VCaP (cell line): ENCODE measurements at regions not wholly inside any gene's neighbourhood (a gene's known extent, or its start where the extent isn't known, plus 50 kb on each side); places are given as distances from the start of the nearest gene placed in this dataset.

Experiments used
- H3K27ac ChIP-seq: fragments of 450-650 bp; 2 replicates; pipeline ENCODE4 v1.5.1; 2017
- CTCF ChIP-seq: fragments of 450-650 bp; conservative IDR thresholded peaks from 2 replicates; pipeline ENCODE4 v1.5.1; 2017; ENCODE audit warnings: mild to moderate bottlenecking, moderate library complexity

- no peak for TF ChIP-seq CTCF
- no peak overlapping the region for H3K27ac ChIP-seq
These were observed 78.8 kb upstream of the OPRM1 start for GRCh38 chr6:153960281-153960680.

- TF ChIP-seq CTCF = no peak
- no peak overlapping the region for H3K27ac ChIP-seq
These were observed 79.8 kb upstream of the OPRM1 start for GRCh38 chr6:153959276-153959675.

GRCh38 chr6:153958860-153959259, 80.2 kb upstream of the OPRM1 start:
- H3K27ac ChIP-seq = no peak overlapping the region
- TF ChIP-seq CTCF = no peak

- H3K27ac ChIP-seq = no peak overlapping the region
- no peak for TF ChIP-seq CTCF
These were observed 81.6 kb upstream of the OPRM1 start for GRCh38 chr6:153957394-153957793.

- TF ChIP-seq CTCF = no peak
- H3K27ac ChIP-seq = no peak overlapping the region
These were observed 82.2 kb upstream of the OPRM1 start for GRCh38 chr6:153956808-153957207.

GRCh38 chr6:153949616-153950015, 89.4 kb upstream of the OPRM1 start:
- H3K27ac ChIP-seq = no peak overlapping the region
- TF ChIP-seq CTCF = no peak

- H3K27ac ChIP-seq = no peak overlapping the region
- TF ChIP-seq CTCF = peak; percentile 92
These were observed 91.1 kb upstream of the OPRM1 start for GRCh38 chr6:153947808-153948447.
